HG02840 (cell line): ENCODE measurements at regions not wholly inside any gene's neighbourhood (a gene's known extent, or its start where the extent isn't known, plus 50 kb on each side); places are given as distances from the start of the nearest gene placed in this dataset.

Source experiments
- ATAC-seq: cut with Tn5 transposase; IDR thresholded peaks from one replicate; pipeline ENCODE4 v1.9.1; 2021; ENCODE audit warnings: mild to moderate bottlenecking, moderate library complexity, moderate number of reproducible peaks; ENCODE audit not compliant: unreplicated experiment, low FRiP score

- no peak for ATAC-seq
These were observed 112.2 kb upstream of the PLPPR4 start for GRCh38 chr1:99152132-99152531.

- no peak for ATAC-seq
These were observed 100.6 kb upstream of the PLPPR4 start for GRCh38 chr1:99163671-99164070.

- ATAC-seq, result no peak
These were observed 93.8 kb upstream of the PLPPR4 start for GRCh38 chr1:99170516-99170915.

- ATAC-seq, result no peak
These were observed 93.0 kb upstream of the PLPPR4 start for GRCh38 chr1:99171184-99171813.

DNA sequence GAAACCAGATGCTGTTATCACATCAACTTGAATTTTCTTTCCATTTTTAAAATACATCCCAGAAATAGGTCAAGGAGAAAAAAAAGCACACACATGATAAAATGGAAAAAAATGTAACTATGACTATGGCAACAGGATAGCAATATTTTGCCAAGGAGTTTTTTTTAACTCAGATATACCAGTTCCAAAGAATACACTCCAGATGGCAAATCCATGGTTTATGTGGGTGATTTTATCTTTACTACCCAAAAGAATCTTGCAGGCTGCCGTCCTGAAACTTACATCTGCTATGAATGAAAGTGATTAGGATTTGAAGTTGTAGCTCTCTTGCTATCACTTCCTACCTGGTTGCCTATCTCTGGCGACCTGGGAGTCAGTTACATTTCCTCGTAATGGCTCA, 91.0 kb upstream of the PLPPR4 start:
- no peak for ATAC-seq

GRCh38 chr1:99173900-99174299, 90.4 kb upstream of the PLPPR4 start:
- ATAC-seq, result no peak

GRCh38 chr1:99176753-99177152, 87.5 kb upstream of the PLPPR4 start:
- ATAC-seq, result no peak

GRCh38 chr1:99177465-99177864, 86.8 kb upstream of the PLPPR4 start:
- ATAC-seq, result no peak

GRCh38 chr1:99180343-99180808, 83.9 kb upstream of the PLPPR4 start:
- ATAC-seq, result peak; percentile 99

DNA sequence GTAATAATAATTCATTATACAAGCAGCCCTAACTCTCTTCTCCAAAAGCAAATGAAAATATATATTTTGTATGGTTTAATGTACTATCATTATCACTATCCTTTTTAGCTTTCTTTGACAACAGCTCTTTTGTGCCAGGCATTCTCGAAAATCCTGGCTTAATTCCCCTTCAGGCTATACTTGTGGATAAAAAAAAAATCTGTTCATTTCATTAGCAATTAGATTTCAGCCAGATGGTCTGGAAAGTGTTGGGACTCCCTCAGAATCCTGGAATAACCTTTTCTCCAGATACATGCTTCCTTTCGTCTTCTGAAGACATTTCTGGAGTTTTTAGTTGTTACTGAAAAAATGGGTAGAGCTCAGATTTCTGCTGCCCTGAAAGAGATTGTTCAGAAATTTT, 83.4 kb upstream of the PLPPR4 start:
- ATAC-seq, result no peak

- ATAC-seq, result no peak
These were observed 82.4 kb upstream of the PLPPR4 start for GRCh38 chr1:99181892-99182291.

GRCh38 chr1:99185196-99185595, 79.1 kb upstream of the PLPPR4 start:
- ATAC-seq, result no peak

DNA sequence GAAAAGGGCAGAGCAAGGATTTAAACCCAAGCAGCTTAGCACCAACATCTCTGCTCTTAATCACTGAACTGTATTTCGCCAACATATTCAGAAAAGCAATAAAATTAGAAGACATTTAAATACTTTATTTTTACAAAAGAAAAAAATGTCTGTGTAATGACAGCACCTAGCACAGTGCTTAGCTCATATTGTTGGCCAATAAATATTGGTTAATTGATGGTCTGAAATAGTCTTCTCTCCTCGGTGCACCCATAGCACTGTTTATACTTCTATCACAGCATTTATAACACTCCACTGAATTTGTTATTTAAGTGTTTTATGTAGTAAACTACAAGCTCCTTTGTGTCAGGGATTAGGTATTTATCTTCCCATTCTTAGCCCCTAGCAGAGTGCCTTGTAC, 70.9 kb upstream of the PLPPR4 start:
- ATAC-seq, result no peak

- ATAC-seq, result no peak
These were observed 65.9 kb upstream of the PLPPR4 start for GRCh38 chr1:99198393-99198792.

DNA sequence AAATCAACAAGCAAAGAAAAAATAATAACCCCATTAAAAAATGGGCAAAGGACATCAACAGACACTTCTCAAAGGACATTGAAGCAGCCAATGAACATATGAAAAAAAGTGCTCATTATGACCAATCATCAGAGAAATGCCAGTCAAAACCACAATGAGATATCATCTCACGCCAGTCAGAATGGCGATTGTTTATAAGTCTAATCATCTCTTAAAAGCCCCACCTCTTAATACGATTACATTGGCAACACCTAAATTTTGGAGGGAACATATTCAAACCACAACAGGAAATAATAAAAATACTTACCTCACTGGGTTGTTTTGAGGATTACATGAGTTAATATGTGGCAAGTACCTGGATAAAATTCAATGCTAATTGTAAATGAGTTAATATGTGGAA, 57.1 kb upstream of the PLPPR4 start:
- no peak for ATAC-seq
